K562 (cell line): ENCODE measurements at regions not wholly inside any gene's neighbourhood (a gene's known extent, or its start where the extent isn't known, plus 50 kb on each side); places are given as distances from the start of the nearest gene placed in this dataset.

Experiments used
- DNMT1 ChIP-seq: fragments of 450-650 bp; IDR thresholded peaks from 2 replicates; pipeline ENCODE4 v1.6.1; 2016; ENCODE audit warnings: antibody characterized with exemption, mild to moderate bottlenecking
- HDAC6 ChIP-seq: IDR thresholded peaks from 2 replicates; pipeline ENCODE4 v1.6.1; 2012; ENCODE audit warnings: low read depth, mild to moderate bottlenecking, control low read depth, inconsistent platforms, low read length, moderate library complexity
- JUND ChIP-seq, 2 experiments: IDR thresholded peaks; 2 replicates in 1 of 2; 3 replicates in 1 of 2; pipeline ENCODE4 v1.6.1; 2011; ENCODE audit warnings: borderline replicate concordance in 2 of 2, low read depth in 2 of 2, low read length in 2 of 2, improper control_type of control experiment in 1 of 2, missing biosample characterization in 1 of 2, missing genetic modification characterization in 1 of 2, missing genetic modification reagents in 1 of 2
- MXI1 ChIP-seq: IDR thresholded peaks from 2 replicates; pipeline ENCODE4 v1.6.1; 2011; ENCODE audit warnings: low read depth, mild to moderate bottlenecking, improper control_type of control experiment, low read length
- PHF20 ChIP-seq: fragments of 450-650 bp; IDR thresholded peaks from 2 replicates; pipeline ENCODE4 v1.6.1; 2018; ENCODE audit not compliant: partially characterized antibody
- SETDB1 ChIP-seq: IDR thresholded peaks from one replicate; pipeline ENCODE4 v1.6.1; 2012; ENCODE audit warnings: low read length, control low read depth, inconsistent platforms
- TCF7L2 ChIP-seq: fragments of 150-350 bp; IDR thresholded peaks from 2 replicates; pipeline ENCODE4 v1.6.1; 2016; ENCODE audit warnings: low read depth, mild to moderate bottlenecking, low read length, moderate library complexity
- YBX1 ChIP-seq: fragments of 450-650 bp; IDR thresholded peaks from 2 replicates; pipeline ENCODE4 v1.7.1; 2016; ENCODE audit warnings: mild to moderate bottlenecking
- ZBTB7A ChIP-seq: IDR thresholded peaks from 2 replicates; pipeline ENCODE4 v1.6.1; 2011; ENCODE audit warnings: low read depth, mild to moderate bottlenecking, low read length, moderate library complexity, borderline replicate concordance; ENCODE audit not compliant: control insufficient read depth
- TF ChIP-seq, protein P1 (sequence below): sonication (generic); formaldehyde crosslinking; IDR thresholded peaks from 2 replicates; pipeline ENCODE4 v1.5.0; 2020; ENCODE audit warnings: missing genetic modification reagents

DNA sequence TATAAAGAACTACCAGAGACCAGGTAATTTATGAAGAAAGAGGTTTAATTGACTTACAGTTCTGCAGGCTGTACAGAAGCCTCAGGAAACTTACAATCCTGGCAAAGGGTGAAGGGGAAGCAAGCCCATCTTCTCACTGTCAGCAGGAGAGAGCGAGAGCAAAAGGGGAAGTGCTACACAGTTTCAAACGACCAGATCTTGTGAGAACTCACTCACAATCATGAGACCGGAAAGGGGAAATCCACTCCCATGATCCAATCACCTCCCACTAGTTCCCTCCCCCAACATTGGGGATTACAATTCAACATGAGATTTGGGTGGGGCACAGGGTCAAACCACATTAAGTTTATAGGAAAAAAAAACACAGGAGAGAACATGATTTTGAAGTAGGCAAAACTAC lies 222.1 kb upstream of the SHH start:
- TF ChIP-seq DNMT1, result no peak
- TF ChIP-seq ZBTB7A, result no peak
- TF ChIP-seq MXI1, result no peak
- TF ChIP-seq PHF20, result no peak
- TF ChIP-seq HDAC6, result no peak
- no peak for TF ChIP-seq JUND (IDR thresholded peaks at IDR 0.05; ENCODE audit: borderline replicate concordance, low read depth, low read length)
- TF ChIP-seq JUND (tag; IDR thresholded peaks at IDR 0.05; ENCODE audit: borderline replicate concordance, low read depth, low read length), result no peak
- TF ChIP-seq TCF7L2, result no peak
- TF ChIP-seq YBX1, result no peak
- TF ChIP-seq SETDB1, result no peak
- TF ChIP-seq, protein P1, sequence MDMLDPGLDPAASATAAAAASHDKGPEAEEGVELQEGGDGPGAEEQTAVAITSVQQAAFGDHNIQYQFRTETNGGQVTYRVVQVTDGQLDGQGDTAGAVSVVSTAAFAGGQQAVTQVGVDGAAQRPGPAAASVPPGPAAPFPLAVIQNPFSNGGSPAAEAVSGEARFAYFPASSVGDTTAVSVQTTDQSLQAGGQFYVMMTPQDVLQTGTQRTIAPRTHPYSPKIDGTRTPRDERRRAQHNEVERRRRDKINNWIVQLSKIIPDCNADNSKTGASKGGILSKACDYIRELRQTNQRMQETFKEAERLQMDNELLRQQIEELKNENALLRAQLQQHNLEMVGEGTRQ (CRISPR knock-in tag), result no peak
